RWPE1 (cell line): ENCODE measurements at regions not wholly inside any gene's neighbourhood (a gene's known extent, or its start where the extent isn't known, plus 50 kb on each side); places are given as distances from the start of the nearest gene placed in this dataset.

Source experiments
- CTCF ChIA-PET: fragments of 350-600 bp; sonication (Branson Sonifier 250); formaldehyde crosslinking; extraction: SDS; loops from one replicate; lab custom pipeline; 2021; lab: Yijun Ruan, JAX
- POLR2A ChIA-PET: fragments of 400-600 bp; formaldehyde crosslinking; extraction: SDS; loops from one replicate; lab custom pipeline; 2020; ENCODE audit warnings: antibody characterized with exemption; ENCODE audit not compliant: low non-redundant PET; lab: Yijun Ruan, JAX
- DNase-seq: peaks from one replicate; pipeline ENCODE4 v3.0.0; 2012; ENCODE audit warnings: low spot score
- H3K27ac ChIP-seq: fragments of 450-650 bp; 2 replicates; pipeline ENCODE4 v1.5.1; 2017
- CTCF ChIP-seq: fragments of 450-650 bp; conservative IDR thresholded peaks from 2 replicates; pipeline ENCODE4 v1.5.1; 2017; ENCODE audit warnings: low read depth, mild to moderate bottlenecking

GRCh38 chr12:76611533-76611932 is 52.0 kb upstream of the OSBPL8 start:
- peak; percentile 54 for DNase-seq
- ChIA-PET POLR2A (no interaction called here), CTCF (interaction anchor here (0.6 to 0.9 kb wide), 3 partner anchors 40 to 1526 kb away, joined by 3 read pairs; no protein-coding TSS in a partner anchor)
- H3K27ac ChIP-seq: no peak overlapping the region
- TF ChIP-seq CTCF: no peak

GRCh38 chr12:76614364-76614763 is 54.8 kb upstream of the OSBPL8 start:
- ChIA-PET POLR2A (no interaction called here), CTCF (no interaction called here)
- no peak for TF ChIP-seq CTCF
- H3K27ac ChIP-seq: no peak overlapping the region
- DNase-seq: no peak

DNA sequence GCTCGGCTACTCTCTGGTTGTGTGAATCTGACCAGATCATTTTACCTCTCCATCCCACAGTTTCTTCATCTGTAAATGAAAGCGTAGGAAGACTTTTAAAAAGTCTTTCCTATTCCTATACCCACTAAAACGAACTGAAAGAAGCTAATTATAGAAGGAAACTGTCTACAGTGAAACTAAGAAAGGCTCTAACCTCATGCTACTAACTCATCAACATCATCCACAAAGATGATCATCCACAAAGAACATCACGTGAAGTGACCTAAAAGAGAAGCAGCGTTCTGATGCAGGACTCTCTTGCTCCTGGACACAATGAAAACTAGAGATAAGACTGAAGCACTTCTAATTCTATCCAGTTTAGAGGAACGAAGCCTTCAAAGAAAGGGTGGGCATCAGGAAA is 58.5 kb upstream of the OSBPL8 start:
- ChIA-PET CTCF (no interaction called here), POLR2A (no interaction called here)
- DNase-seq: no peak
- TF ChIP-seq CTCF: no peak
- H3K27ac ChIP-seq: no peak overlapping the region

GRCh38 chr12:76621582-76622024 is 62.0 kb upstream of the OSBPL8 start:
- DNase-seq: peak; percentile 60
- ChIA-PET POLR2A (interaction anchor here (0.5 kb wide), 1 partner anchor 141 kb away, joined by 7 read pairs; no protein-coding TSS in a partner anchor), CTCF (interaction anchor here (0.6 to 1.8 kb wide), 13 partner anchors 16 to 651 kb away, joined by 3 to 12 read pairs (median 4); no protein-coding TSS in a partner anchor)
- H3K27ac ChIP-seq: no peak overlapping the region
- TF ChIP-seq CTCF: peak; percentile 91

DNA sequence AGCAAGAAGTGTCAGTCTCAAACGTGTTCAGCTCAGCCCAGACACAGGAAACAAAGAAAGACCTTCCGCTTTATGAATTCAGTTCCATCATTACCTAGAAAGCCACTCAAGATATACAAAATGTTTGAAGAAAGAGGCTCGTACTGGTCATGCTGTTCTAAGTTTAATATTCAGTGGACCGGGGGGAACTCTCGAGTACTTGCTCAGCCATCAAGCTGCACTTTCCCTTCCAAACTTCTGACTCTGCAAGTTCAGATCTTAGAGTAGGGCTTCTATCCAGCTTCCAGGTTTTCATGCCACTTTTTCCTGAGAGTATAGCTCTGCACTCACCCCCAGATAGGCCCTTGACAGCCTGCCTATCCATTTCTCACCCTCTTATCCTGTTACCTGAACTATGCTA is 62.8 kb upstream of the OSBPL8 start:
- POLR2A ChIA-PET: no interaction called here

GRCh38 chr12:76622915-76623314 is 63.3 kb upstream of the OSBPL8 start:
- POLR2A ChIA-PET: no interaction called here
- no peak for DNase-seq
- TF ChIP-seq CTCF: no peak
- CTCF ChIA-PET: interaction anchor here (0.6 to 1.3 kb wide), 2 partner anchors 167 to 169 kb away, joined by 3 to 4 read pairs; no protein-coding TSS in a partner anchor
- H3K27ac ChIP-seq: no peak overlapping the region

More for the DNA sequence above, 62.8 kb upstream of the OSBPL8 start:
- CTCF ChIA-PET: interaction anchor here (0.6 to 1.8 kb wide), 4 partner anchors 168 to 389 kb away, joined by 3 to 7 read pairs (median 4); no protein-coding TSS in a partner anchor
- no peak for TF ChIP-seq CTCF
- H3K27ac ChIP-seq: no peak overlapping the region
- DNase-seq: no peak
